NCI-H1105 (cell line): ENCODE measurements at regions not wholly inside any gene's neighbourhood (a gene's known extent, or its start where the extent isn't known, plus 50 kb on each side); places are given as distances from the start of the nearest gene placed in this dataset.

Experiments
- DNase-seq: peaks from one replicate; lab custom pipeline; 2025; lab: John Stamatoyannopoulos, UW

DNA sequence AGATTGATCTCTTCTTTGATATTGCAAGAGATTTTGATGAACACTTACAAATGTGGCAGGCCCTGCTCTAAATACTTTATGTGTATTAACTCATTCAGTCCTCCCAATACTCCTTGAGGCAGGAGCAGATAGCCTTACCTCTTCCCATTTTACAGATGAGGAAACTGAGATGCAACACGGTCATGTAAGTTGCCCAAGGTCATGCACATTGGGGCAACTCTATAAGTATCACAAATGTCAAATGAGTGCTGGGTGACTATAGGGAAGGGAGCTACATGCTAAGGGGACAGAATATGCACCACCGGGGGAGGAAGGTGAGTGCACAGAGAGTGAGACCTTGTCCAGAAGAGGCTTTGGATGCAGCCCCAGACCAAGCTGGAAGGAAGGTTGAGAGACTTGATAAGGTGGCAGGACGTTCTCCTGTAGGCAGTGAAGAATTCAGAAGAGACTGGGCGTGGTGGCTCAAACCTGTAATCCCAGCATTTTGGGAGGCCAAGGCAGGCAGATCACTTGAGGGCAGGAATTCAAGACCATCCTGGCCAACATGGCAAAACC lies 132.3 kb upstream of the PWP1 start:
- no peak for DNase-seq

GRCh38 chr12:107554941-107555340 lies 130.7 kb upstream of the PWP1 start:
- DNase-seq = no peak

- no peak for DNase-seq
Observed at GRCh38 chr12:107557026-107557425, 128.6 kb upstream of the PWP1 start.

GRCh38 chr12:107557589-107558100 lies 128.0 kb upstream of the PWP1 start:
- DNase-seq = no peak

DNA sequence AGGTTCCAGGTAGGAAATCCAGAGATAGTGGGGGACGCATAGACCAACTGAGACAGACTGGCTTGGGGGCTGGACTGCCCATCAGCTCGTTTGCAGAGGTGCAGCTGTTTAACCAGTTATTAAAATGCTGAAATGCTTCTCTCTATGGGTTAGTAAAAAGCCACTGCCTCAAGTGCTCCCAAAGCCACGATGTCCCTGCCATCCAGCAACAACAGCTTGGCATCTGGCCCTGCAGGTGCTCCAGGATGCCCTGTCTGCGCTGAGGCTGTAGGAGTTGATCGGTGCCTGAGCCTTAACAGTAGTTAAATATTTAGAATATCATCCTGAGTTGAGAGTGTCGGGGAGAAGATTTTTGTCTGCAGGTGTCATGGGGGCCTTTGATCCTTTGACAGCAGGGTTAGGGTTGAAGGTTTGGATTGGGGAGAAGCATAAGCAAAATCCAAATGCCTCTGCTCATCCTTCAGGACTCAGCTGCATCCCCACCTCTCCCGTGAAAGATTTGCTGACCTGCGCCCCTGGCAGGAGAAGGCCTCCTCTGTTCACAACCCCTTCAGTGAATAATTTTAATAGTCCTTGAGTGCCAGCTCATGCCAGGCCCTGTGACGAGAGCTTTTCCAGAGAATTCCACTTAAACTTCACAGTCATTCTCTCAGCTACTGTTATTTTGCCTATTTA lies 127.3 kb upstream of the PWP1 start:
- DNase-seq = peak; percentile 73

DNA sequence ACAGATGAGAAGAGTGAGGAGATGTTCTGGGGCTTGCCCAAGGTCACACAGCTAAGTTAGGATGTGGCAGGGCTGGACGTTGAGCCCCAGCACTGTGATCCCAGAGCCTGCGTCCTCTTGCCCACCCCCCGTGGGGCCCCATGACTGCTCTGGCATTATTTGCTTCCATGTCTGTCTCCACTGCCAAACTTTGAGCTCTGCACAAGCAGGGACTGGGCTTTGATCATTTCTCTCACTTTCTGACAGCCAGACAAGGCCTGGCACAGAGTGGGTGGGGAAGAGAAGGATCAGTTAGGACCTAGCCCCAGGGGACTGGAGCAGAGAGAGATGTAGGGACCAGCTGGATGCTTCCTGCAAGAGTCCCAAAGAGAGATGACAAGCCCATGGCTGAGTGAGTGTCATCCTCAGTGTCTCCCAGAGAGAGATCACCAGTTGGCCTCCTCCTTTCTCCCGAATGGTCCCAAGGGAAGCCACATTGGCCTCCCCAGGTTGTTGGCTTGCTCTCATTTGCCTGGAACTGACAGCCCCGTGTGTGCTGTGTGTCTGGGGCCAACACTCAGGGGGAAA lies 126.7 kb upstream of the PWP1 start:
- no peak for DNase-seq

GRCh38 chr12:107560165-107560898 lies 125.3 kb upstream of the PWP1 start:
- DNase-seq = no peak

DNA sequence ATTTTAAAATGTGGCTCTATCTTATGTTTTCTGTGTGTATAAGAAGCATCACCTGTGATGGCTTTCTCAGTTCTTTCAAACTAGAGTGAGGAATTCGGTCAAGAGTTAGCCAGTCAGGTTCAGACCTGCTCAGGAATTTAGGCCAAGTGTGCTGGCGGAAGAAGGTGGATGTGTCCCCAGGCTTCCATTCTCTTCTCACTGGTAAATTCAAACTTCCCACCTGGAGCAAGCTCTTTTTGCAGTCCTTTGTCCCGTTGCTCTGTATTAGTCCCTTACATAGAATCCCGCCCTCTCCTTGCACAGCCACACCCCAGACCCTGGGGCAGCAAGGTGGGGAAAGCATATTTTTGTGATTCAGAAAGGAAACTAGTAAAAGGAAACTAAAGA lies 124.7 kb upstream of the PWP1 start:
- no peak for DNase-seq

DNA sequence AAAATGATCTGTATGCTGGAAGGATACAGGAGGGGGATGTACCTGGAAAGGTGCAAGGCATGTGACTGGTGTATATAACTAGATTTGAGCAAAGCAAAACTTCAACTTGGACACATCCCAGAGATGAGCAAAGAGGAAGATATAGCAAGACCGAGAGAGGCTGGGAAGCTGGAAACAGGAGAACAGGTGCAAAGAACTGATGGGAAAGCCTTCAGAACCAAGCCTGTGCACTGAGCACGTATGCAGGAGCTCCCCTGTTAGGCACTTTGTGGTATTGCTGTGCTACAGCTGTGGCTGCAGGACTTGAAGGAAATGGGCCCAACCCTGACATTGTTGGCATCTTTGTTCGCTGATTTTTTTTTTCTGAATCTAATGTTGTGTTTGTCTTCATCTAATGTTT lies 120.7 kb upstream of the PWP1 start:
- no peak for DNase-seq

GRCh38 chr12:107565551-107565950 lies 120.0 kb upstream of the PWP1 start:
- no peak for DNase-seq

GRCh38 chr12:107567876-107568619 lies 117.6 kb upstream of the PWP1 start:
- DNase-seq = no peak

DNA sequence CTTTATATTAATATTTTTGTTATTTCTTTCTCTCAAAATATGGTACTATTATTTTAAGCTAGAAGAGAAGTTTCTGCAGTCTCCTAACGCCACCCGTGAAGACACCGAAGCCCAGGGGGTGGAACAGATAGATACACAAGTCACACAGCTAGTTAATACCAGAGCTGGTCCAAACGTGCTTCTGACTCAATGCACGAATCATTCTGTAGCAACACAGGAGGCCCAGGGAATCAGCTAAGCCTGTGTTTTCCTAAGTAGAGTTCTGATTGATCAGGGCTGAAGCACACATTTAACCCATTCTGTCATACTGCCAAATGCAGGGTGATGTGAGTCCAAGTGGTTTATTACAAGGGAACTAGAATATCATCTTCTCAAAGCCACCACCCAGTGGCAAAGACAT lies 116.9 kb upstream of the PWP1 start:
- no peak for DNase-seq

- no peak for DNase-seq
Observed at GRCh38 chr12:107570721-107571120, 114.9 kb upstream of the PWP1 start.

DNA sequence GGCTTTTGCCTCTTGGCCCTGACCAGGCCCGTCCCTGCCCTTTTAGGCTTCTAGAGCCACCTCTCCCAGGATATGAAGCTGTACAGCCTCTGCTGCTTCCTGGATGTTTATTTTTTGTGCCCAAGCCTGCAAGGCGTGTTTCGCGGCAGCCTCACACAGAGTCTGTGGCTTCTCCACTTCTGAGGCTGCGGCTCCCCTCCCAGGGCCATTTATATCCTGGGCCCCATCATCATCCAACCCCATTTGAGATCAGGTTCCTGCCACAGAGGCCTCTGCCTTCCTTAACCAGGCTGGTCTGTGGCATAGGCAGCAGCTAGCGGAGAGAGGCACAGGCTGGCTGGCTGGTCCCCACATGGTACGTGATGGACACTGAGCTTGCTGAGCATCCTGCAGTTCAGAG lies 114.1 kb upstream of the PWP1 start:
- no peak for DNase-seq

- DNase-seq = no peak
Observed at GRCh38 chr12:107574691-107575090, 110.9 kb upstream of the PWP1 start.

DNA sequence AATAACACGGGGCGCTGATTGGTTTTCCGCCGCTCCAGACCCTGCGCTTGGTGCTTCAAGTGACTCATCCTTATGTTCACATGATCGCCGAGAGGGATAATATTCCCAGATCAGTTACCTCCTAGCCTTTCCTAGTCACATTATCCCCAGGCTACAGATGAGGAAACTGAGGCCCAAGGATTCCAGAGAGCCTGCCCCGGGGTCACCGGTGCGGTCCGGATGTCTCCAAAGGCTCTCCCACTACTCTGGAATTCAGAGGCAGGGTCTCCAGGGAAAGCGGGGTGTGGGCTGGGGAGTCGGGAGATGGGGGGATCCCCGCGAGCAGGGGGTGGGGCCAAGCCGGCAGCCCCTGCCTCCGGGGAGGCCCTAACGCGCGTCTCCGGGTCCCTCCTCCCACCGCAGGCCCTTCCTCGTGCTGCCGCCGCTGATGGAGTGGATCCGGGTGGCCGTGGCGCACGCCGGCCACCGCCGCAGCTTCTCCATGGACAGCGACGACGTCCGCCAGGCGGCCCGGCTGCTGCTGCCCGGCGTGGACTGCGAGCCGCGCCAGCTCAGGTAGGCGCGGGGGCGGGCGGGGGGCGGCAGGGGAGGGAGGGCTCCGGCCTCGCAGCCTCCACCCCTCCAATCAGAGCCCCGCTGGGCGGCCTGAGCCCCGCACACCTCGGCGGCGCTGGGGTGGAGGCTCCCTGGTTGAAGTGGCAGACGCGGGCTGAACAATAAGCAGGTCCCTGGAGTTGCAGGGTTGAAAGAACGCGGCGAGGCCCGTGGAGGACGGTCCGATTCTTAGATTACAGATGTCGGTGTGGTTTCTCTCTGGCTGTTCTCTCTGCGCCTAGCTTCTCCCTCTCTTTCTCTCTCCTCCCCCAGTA lies 104.6 kb upstream of the PWP1 start:
- no peak for DNase-seq

DNA sequence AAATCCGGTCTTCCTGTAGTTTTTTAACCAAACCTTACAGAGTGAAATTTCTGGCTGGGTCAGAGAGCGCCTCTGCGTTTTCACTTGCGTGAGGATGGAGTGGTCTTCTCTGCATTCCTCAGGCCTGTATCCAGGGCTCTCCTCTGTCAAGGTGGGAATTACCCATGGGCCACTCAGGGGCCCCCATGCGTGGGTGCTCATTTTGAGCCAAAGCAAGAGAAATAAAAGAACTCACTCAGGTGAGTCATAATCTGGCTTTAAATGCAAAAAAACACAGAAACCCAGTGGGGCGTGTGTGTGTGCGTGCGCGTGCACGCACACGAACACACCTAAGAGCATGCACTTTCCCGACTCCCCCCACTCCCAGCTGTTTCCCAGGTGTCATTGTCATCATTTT lies 104.0 kb upstream of the PWP1 start:
- no peak for DNase-seq

DNA sequence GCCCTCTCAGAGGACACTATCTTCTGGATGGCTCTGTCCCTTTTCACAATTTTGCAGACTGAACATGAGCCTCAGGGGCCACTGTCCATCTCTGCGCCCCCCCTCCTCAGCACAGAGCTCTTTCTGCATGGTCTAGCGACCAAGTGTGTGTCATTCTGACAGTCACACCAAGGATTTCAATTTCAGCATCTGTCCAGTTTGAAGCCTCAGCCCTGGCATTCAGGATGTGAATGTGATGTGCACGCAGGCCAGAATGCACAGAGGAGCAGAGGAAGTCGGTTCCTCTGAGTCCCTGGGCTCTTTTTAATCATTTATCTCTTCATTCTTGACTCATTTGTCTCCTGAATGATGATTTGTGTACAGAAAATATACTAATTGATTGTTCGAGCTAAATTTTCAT lies 102.0 kb upstream of the PWP1 start:
- no peak for DNase-seq

DNA sequence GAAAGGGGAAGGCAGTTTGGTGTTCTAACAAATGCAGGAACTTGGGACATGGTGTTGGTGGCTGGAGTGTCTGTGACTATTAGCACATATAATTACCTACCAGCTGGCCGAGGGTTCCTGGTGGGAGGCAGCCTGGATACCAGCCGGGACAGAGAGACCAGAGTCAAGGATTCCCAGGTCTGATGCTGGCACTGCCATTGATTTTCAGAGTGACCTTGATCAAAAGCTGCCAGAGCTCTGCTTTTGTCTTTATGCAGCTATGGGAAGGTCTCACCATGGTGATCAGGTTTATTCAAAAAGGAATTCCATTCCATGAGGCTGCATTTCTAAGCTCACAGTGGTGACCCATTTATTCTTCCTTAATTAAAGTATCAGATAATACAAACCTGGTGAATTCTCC lies 101.0 kb upstream of the PWP1 start:
- no peak for DNase-seq

DNA sequence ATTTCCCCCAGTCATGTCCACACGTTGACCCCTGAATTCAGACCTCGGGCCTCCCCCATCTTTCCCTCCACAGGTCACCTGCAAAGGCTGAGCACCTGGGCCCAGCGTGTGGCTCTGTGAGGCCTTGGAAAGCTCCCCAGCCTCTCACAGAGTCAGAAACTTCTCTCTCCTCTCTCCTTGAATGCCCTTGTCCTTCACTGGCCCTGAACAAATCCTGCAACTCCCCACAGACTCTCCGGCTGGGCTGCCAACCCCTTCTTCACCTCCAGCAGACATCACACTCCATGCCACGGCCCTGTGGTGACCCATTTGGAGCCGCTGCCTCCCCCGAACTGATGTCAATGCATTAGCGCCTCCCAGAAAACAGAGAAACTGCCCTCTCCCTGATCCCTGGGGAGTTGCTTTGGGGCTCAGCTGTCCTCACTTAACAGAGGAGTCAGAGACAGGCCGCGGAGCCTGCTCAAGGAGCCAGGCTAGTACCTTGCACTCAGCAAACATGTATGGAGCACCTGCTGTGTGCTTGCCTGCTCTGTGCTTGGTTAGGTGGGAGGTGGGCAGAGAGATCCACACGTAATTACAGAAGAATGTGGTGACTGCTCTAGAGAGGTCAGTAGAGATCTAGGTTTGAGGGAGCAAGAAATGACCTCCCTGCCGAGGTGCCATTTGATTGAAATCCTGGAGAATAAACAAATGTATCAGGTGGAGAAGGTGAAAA lies 99.2 kb upstream of the PWP1 start:
- no peak for DNase-seq

DNA sequence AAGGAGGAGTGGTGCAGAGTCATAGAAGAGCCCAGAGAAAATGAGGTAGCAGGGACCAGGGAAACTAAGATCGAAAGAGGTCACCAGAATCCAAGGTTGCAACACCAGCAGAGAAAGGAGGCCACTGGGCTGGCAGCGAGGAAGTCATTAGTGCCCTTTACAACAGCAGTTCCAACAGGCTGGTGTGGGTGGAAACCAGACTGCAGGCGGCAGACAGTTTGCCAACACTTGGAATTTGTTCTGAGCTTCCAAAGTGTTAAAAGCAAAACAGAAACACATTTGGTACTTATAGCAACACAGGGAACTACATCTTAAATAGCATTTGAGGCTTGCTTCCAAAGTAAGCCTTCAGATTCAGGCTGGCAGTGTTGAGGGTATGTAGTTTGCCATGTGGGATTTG lies 95.2 kb upstream of the PWP1 start:
- no peak for DNase-seq
